AG04450 (cell line): ENCODE measurements at regions not wholly inside any gene's neighbourhood (a gene's known extent, or its start where the extent isn't known, plus 50 kb on each side); places are given as distances from the start of the nearest gene placed in this dataset.

ENCODE experiments used
- CTCF ChIA-PET: fragments of 300-600, 350-600 bp; formaldehyde crosslinking; extraction: SDS; loops from one replicate; lab custom pipeline; 2022; ENCODE audit warnings: antibody characterized with exemption, inconsistent platforms; lab: Charles Lee
- POLR2A ChIA-PET: fragments of 350-600 bp; formaldehyde crosslinking; extraction: SDS; loops from one replicate; lab custom pipeline; 2021; ENCODE audit warnings: antibody characterized with exemption, inconsistent platforms; lab: Yijun Ruan, JAX
- DNase-seq: peaks from one replicate; pipeline ENCODE4 v3.0.0-alpha.2; 2011; ENCODE audit warnings: low read depth, low spot score
- H3K27ac ChIP-seq: one replicate; pipeline ENCODE4 v1.5.1; 2012; ENCODE audit warnings: low read depth, low read length, control low read depth
- H3K27me3 ChIP-seq: one replicate; pipeline ENCODE4 v1.6.0; 2012; ENCODE audit warnings: low read length; ENCODE audit not compliant: control insufficient read depth, insufficient read depth
- H3K4me3 ChIP-seq: 2 replicates; pipeline ENCODE4 v1.5.1; 2011; ENCODE audit warnings: mild to moderate bottlenecking, low read depth, low read length, control low read depth
- H3K9me3 ChIP-seq: 2 replicates; pipeline ENCODE4 v1.5.1; 2012; ENCODE audit warnings: low read length; ENCODE audit not compliant: control insufficient read depth, insufficient read depth
- CTCF ChIP-seq: IDR thresholded peaks from 2 replicates; pipeline ENCODE4 v1.5.1; 2011; ENCODE audit warnings: low read depth, low read length, control low read depth, inconsistent platforms

- H3K27me3 ChIP-seq = no peaks in the 10 kb centered on the region
- ChIA-PET POLR2A (no interaction called here), CTCF (no interaction called here)
- DNase-seq = no peak
- no peak overlapping the region for H3K27ac ChIP-seq
- H3K4me3 ChIP-seq = no peak overlapping the region
- no peak for TF ChIP-seq CTCF
- H3K9me3 ChIP-seq = no peaks in the 10 kb centered on the region
These were observed 69.4 kb upstream of the STXBP5L start for GRCh38 chr3:120838441-120839091.

GRCh38 chr3:120839120-120839519 lies 68.9 kb upstream of the STXBP5L start:
- Histone ChIP-seq H3K27me3 (no peaks in the 10 kb centered on the region), H3K27ac (no peak overlapping the region), H3K9me3 (no peaks in the 10 kb centered on the region), H3K4me3 (no peak overlapping the region)
- ChIA-PET POLR2A (no interaction called here), CTCF (no interaction called here)
- DNase-seq = no peak
- TF ChIP-seq CTCF = no peak

- Histone ChIP-seq H3K9me3 (no peaks in the 10 kb centered on the region), H3K27me3 (no peaks in the 10 kb centered on the region), H3K27ac (no peak overlapping the region), H3K4me3 (no peak overlapping the region)
- DNase-seq = no peak
- no peak for TF ChIP-seq CTCF
- CTCF ChIA-PET = no interaction called here
- POLR2A ChIA-PET = no interaction called here
These were observed 66.7 kb upstream of the STXBP5L start for GRCh38 chr3:120841264-120841663.

GRCh38 chr3:120846073-120846472 lies 61.9 kb upstream of the STXBP5L start:
- no peak for DNase-seq
- Histone ChIP-seq H3K27ac (no peak overlapping the region), H3K27me3 (no peaks in the 10 kb centered on the region), H3K4me3 (no peak overlapping the region), H3K9me3 (no peaks in the 10 kb centered on the region)
- CTCF ChIA-PET = interaction anchor here (1.6 kb wide), 1 partner anchor 285 kb away, joined by 4 read pairs; no protein-coding TSS in a partner anchor
- no peak for TF ChIP-seq CTCF
- POLR2A ChIA-PET = no interaction called here

- CTCF ChIA-PET = no interaction called here
- DNase-seq = no peak
- H3K9me3 ChIP-seq = no peaks in the 10 kb centered on the region
- H3K4me3 ChIP-seq = no peak overlapping the region
- no peaks in the 10 kb centered on the region for H3K27me3 ChIP-seq
- POLR2A ChIA-PET = no interaction called here
- TF ChIP-seq CTCF = no peak
- no peak overlapping the region for H3K27ac ChIP-seq
These were observed 59.5 kb upstream of the STXBP5L start for GRCh38 chr3:120848503-120848902.
